GM21447 (cell line): ENCODE measurements at regions not wholly inside any gene's neighbourhood (a gene's known extent, or its start where the extent isn't known, plus 50 kb on each side); places are given as distances from the start of the nearest gene placed in this dataset.
"Not testable (repeated sequence)": the region's sequence is repeated elsewhere in the genome, so short reads cannot be mapped to it uniquely, and the experiment has no call there.

ENCODE experiments used
- ATAC-seq: cut with Tn5 transposase; IDR thresholded peaks from one replicate; pipeline ENCODE4 v1.9.1; 2021; ENCODE audit not compliant: unreplicated experiment

DNA sequence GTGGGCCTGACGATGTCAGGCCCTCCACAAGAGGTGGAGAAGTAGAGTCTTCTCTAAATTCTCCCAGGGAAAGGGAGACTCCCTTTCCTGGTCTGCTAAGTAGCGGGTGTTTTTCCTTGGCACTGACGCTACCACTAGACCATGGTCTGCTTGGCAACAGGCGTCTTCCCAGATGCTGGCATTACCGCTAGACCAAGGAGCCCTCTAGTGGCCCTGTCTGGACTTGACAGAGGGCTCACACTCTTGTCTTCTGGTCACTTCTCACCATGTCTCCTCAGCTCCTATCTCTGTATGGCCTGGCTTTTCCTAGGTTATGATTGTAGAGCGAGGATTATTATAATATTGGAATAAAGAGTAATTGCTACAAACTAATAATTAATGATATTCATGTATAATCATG, 51.1 kb upstream of the RASSF6 start:
- ATAC-seq: not testable (repeated sequence)

DNA sequence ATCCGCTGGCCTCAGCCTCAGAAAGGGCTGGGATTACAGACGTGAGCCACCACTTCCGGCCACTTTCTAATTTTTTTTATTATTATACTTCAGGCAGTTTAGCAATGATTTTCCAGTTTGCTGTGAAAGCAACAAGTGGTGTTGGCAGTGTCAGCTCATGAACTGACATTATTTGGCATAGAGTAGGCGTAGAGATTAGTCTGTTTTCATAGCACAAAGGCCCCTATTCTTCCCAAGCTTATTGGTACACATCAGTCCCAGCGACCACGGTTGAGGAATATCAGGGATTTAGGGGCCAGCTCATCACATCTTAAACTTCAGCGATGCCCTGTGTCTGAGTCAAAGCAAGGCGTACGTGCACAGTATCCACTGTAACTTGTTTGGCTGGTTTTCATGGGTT, 53.0 kb upstream of the RASSF6 start:
- ATAC-seq: no peak

DNA sequence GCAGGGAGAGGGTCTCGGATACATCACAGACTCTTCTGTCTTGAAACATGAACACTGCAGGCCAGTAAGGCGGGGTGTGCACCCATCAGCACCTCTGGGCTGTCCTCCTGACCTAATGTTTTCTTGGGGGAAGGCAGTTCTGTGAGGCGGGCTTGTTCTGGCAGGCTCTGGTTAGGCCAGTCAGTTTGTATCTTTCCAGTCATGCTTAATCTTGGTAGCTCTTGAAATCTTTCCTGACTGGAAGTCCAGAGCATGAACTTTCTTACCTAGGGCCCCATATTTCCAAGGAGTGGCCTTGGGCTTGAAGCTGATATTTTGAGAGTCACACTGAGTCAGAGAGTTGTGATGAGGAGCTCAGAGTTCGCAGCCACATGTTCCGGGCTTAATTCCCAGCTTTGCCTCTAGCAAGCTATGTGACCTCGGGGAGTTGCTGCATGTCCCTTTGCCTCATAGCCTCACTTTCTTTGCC, 54.2 kb upstream of the RASSF6 start:
- no peak for ATAC-seq

DNA sequence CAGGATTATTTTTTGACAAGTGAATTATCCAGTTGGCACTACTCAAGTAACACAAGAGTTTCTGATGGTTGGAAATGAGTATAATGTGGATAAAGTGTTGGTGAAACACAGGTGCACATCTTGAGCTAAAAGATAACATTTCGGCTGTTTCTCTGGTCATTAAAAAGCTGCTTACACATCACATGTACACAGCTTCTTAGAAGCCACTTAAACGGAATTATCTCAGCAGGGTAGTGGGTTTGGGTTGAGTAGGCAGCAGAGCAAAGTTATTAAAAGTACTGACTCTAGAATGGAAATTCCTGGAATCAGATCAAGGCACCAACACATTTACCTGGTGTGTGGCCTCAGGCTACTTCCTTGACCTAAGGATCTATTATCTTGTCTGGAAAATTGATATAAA, 55.4 kb upstream of the RASSF6 start:
- ATAC-seq: no peak

DNA sequence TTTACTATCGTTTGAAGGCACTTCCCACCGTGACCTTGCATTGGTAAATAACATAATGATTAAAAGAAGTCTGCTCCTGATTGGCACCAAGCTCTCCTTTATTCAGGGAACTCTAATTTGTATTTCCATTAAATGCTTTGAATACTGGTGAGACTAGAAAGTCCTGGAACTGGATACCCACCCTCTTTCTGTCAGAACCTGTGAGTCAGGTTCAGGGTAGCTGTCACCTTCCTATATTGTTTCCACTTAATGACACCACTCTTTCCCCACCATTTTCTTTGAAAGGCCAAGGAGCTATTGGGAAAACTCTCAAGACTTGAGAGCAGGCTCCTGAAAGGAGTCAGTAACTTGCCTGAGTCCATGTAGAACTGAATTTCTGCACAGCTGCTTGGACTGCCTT, 55.9 kb upstream of the RASSF6 start:
- ATAC-seq: no peak

DNA sequence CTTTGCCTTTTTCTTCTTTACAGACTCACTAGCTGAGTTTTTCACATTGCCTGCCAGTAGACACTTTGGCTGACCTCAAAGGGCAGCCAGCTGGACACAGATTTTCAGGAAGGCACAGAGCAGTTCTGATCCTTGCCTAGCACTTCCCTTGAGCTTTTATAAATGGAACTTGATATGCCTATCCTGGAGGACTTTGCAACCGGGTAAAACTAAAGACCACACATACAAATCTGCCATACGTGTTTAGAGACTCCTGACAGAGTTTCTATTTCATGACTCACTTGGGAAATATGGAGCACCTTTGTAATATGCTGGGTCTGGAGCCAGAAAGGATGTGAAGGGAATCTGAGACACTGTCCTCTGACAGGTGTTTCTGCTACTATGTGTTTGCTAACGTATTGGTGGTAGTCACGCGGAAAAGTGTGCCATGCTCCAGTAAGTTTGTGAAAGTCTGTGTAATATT, 56.7 kb upstream of the RASSF6 start:
- peak; percentile 89 for ATAC-seq

DNA sequence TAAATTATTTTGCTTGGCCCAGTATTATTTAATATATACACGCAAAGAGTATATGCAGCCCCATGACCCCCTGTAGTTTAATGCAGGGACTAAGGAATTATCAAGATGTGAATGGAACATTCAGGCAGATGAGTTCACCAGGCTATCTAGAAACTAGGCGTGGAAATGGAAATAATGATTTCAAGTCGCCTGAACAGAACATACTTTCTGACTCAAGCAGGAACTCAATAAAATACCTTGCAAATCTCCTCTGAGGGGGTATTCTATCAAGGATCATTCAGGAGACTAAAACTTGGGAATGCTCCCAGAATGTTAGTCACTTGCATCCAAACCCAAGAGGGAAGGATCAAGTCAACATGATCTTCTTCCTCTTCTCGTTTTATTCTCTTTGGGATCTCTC, 59.6 kb upstream of the RASSF6 start:
- ATAC-seq: no peak

DNA sequence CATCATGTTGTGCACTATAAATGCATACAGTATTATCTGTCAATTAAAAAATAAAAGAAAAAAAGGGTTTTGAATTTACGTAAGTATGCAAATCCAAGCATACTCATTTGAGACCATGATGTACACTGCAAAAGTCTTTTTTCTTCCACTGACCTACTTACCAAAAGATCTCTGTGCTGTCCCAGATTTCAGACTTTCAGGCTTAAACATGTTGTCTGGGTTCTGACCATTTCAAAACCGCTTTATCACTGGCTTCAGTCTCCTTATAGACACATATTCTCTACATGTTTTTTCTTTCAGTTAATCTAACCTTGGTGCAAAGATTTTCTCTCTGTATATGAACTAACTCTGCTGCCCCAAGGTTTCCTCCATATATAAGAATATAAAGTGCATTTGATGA, 58.6 kb upstream of the CXCL8 start:
- no peak for ATAC-seq

DNA sequence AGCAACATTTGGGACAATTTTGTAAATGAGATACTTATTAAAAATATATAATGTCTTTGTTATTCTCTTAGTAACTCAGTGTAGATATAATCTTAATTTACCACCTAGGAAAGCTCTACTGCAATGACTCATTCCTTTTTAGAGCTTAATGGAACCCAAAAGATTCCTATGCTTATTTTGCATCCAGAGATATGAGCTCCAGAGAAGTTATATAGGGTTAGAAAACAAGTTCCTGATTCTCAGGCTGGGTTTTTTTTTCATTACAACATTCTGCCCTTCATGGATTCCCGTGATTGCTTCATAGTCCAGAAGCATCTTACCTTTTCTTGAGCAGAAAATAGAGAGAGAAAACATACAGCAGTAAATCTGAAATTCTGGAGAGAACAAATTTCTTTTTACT, 57.9 kb upstream of the CXCL8 start:
- ATAC-seq: no peak

DNA sequence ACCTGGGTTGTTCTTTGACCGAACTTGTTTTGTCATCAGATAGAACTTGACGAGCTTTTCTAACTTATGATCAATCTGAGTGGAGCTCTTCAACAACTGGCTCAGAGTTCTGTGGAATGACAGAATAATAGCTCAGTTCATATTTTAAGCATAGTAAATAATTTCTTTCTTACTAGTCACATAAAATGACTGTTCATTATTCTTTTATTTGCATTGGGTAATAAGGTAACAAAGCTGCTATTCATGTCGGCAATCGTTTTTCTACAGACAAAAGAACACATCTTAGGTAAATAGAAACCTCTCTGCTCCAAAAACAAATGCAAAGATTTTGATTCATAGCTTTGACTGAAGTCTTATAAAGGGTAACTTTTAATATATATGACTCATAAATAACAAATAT, 57.3 kb upstream of the CXCL8 start:
- no peak for ATAC-seq

DNA sequence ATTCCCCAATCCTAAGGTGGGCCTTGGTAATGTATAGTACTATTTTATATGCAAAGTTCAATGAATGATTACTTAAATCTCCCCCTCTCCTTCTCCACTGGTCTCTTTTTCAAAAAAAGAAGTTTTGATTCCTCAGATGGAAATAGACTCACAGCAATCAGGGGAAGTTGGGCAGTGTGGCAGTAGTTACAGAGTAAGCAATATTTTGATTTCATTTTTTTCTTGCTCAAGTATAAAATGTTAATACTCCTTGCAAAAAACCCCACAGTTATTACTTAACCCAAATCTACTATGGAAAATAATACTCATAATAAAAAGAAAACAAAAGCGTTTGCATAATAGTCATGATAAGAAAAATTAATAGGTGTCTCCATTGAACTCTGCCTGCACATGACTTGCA, 56.9 kb upstream of the CXCL8 start:
- no peak for ATAC-seq

DNA sequence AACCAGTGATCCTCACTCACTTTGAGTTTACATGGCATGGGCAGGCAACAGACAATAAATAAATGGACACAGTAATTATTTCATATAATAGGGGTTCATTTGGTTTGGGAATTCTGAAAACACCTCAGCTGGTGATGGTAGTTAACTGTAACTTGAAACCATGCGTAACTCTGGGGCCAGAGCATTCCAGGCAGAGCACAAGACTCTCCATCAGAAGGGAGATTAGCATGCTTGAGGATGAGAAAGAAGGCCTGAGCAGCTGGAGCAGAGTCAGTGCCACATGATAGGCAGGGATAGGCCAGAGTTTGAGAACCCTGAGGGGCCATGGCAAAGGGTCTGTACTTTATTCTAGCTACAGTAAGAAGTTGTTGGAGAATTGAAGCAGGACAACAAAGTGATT, 56.3 kb upstream of the CXCL8 start:
- ATAC-seq: no peak

DNA sequence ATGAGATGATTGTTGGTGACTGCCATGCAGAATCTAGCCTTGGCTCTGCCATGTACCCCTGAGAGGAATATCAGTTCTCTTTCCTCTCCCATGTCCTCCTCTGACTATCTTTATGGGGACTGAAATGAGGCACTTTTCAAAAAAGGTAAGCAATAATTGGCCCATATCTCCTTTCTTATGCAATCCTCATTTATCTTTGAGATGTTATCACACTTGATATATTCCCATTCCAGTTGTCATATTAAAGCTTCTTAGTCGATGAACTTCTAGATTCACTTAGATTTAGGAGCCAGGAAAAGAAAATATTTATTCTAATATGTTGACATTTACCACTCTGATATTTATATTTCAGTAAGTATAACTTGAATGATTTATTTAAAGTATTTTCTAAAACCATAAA, 55.3 kb upstream of the CXCL8 start:
- no peak for ATAC-seq

DNA sequence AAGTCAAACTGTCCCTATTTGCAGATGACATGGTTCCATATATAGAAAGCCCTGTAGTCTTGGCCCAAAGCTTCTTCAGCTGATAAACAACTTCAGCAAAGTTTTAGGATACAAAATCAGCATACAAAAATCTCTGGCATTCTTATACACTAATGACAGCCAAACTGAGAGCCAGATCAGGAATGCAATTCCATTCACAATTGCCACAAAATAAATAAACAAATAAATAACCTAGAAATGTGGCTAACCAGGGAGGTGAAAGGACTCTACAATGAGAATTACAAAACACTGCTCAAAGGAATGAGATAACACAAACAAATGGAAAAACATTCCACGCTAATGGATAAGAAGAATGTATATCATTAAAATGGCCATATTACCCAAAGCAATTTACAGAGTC, 52.9 kb upstream of the CXCL8 start:
- no peak for ATAC-seq

DNA sequence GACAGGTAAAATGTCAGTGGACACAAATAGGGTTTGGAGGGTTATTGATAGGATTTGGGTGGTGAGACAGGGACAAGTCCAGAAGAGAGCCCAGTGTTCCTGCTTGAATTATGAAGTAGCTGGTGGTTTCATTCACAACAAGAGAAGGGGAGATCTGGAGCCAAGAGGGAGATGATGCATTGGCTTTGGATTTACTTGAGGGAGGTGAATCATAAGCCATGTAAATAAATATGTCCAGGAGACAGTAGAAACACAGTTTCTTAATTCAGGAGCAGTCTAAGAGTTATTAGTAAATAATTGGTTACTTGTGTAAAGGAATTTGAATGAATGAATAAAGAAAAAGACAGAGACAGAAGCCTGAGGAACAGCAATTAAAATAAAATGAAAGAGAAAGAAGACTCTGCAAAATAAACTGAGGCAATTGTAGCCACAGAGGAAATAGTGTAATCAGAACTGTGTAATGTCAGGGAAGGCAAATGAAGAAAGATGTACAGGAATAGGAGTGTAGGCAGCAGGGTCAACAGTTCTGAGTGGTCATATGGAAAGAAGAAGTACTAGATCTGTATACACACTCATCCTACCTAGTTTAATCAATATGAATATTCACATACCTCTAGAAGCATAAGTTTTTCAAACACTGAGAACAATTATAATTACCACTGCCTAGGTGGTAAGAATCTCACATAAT, 50.2 kb upstream of the CXCL8 start:
- ATAC-seq: no peak
